SU-DHL-6 (cell line): ENCODE measurements at regions not wholly inside any gene's neighbourhood (a gene's known extent, or its start where the extent isn't known, plus 50 kb on each side); places are given as distances from the start of the nearest gene placed in this dataset.

Experiments used
- H2AFZ ChIP-seq: fragments of 200-600 bp; sonication (generic); 2 replicates; pipeline ENCODE4 v1.6.1; 2014; ENCODE audit warnings: low read depth, mild to moderate bottlenecking, moderate library complexity, mixed read lengths, antibody characterized with exemption, low read length; ENCODE audit not compliant: severe bottlenecking
- H3F3A ChIP-seq: fragments of 200-600 bp; shearing (Covaris generic); 2 replicates; pipeline ENCODE4 v1.6.0; 2016; ENCODE audit warnings: antibody characterized with exemption, mild to moderate bottlenecking; ENCODE audit not compliant: insufficient read depth
- H3K27ac ChIP-seq: fragments of 200-600 bp; sonication (generic); 2 replicates; pipeline ENCODE4 v1.5.1; 2016; ENCODE audit warnings: low read depth, mild to moderate bottlenecking, low read length, moderate library complexity, mixed read lengths
- H3K27me3 ChIP-seq: fragments of 200-600 bp; sonication (generic), shearing (Covaris generic); 2 replicates; pipeline ENCODE4 v1.6.0; 2014; ENCODE audit warnings: mild to moderate bottlenecking, low read length
- H3K36me3 ChIP-seq: fragments of 200-600 bp; sonication (generic); 2 replicates; pipeline ENCODE4 v1.6.1; 2014; ENCODE audit warnings: mild to moderate bottlenecking, low read length, mixed read lengths
- H3K4me2 ChIP-seq: fragments of 300-600, 200-600 bp; shearing (Covaris generic), sonication (generic); 2 replicates; pipeline ENCODE4 v1.6.0; 2014; ENCODE audit warnings: low read length, low read depth, mild to moderate bottlenecking; ENCODE audit not compliant: poor library complexity, severe bottlenecking
- H3K4me3 ChIP-seq: fragments of 200-600 bp; sonication (generic); 2 replicates; pipeline ENCODE4 v1.5.1; 2014; ENCODE audit warnings: antibody characterized with exemption, low read length, mild to moderate bottlenecking, mixed read lengths; ENCODE audit not compliant: insufficient read depth, poor library complexity, severe bottlenecking
- H3K79me2 ChIP-seq: fragments of 200-600 bp; sonication (generic); 2 replicates; pipeline ENCODE4 v1.6.1; 2014; ENCODE audit warnings: mild to moderate bottlenecking, low read length, moderate library complexity; ENCODE audit not compliant: insufficient read depth
- H3K9ac ChIP-seq: fragments of 200-600 bp; sonication (generic); 2 replicates; pipeline ENCODE4 v1.7.0; 2014; ENCODE audit warnings: mild to moderate bottlenecking, low read length
- H3K9me2 ChIP-seq: fragments of 200-600 bp; sonication (generic); replicated peaks from 2 replicates; pipeline ENCODE4 v1.6.1; 2014; ENCODE audit warnings: low read length; ENCODE audit not compliant: insufficient read depth
- H3K9me3 ChIP-seq: fragments of 200-600 bp; sonication (generic); 2 replicates; pipeline ENCODE4 v1.6.1; 2014; ENCODE audit warnings: low read length, mixed read lengths; ENCODE audit not compliant: insufficient read depth
- H4K20me1 ChIP-seq: fragments of 200-600 bp; sonication (generic); 2 replicates; pipeline ENCODE4 v1.6.1; 2014; ENCODE audit warnings: low read depth, mild to moderate bottlenecking, antibody characterized with exemption, low read length, moderate library complexity, mixed read lengths
- CTCF ChIP-seq: fragments of 200-600 bp; sonication (generic); IDR thresholded peaks from one replicate; pipeline ENCODE4 v1.5.1; 2017; ENCODE audit warnings: antibody characterized with exemption, mild to moderate bottlenecking, low read length, moderate library complexity; ENCODE audit not compliant: insufficient read depth, poor library complexity, severe bottlenecking
- EZH2phosphoT487 ChIP-seq: fragments of 200-600 bp; sonication (generic), shearing (Covaris generic); conservative IDR thresholded peaks from 2 replicates; pipeline ENCODE4 v1.6.1; 2018; ENCODE audit warnings: mild to moderate bottlenecking, antibody characterized with exemption, low read length, moderate library complexity, mixed read lengths

- no peaks in the 10 kb centered on the region for H4K20me1 ChIP-seq
- no peak overlapping the region for H3K4me2 ChIP-seq
- H3K36me3 ChIP-seq: no peaks in the 10 kb centered on the region
- no peak overlapping the region for H3K4me3 ChIP-seq
- H3K9me2 ChIP-seq: no peaks in the 10 kb centered on the region
- H3K27me3 ChIP-seq: no peaks in the 10 kb centered on the region
- no peaks in the 10 kb centered on the region for H3K9me3 ChIP-seq
- H3K79me2 ChIP-seq: no peaks in the 10 kb centered on the region
- TF ChIP-seq EZH2phosphoT487: no peak
- no peak overlapping the region for H3K27ac ChIP-seq
- no peak overlapping the region for H2AFZ ChIP-seq
- H3F3A ChIP-seq: no peaks in the 10 kb centered on the region
- H3K9ac ChIP-seq: no peak overlapping the region
Observed at GRCh38 chr6:133183691-133184090, 57.5 kb upstream of the EYA4 start.

- H3K79me2 ChIP-seq: no peaks in the 10 kb centered on the region
- H3K27me3 ChIP-seq: no peaks in the 10 kb centered on the region
- no peak overlapping the region for H2AFZ ChIP-seq
- H3K27ac ChIP-seq: no peak overlapping the region
- no peak overlapping the region for H3K4me3 ChIP-seq
- no peak overlapping the region for H3K4me2 ChIP-seq
- no peaks in the 10 kb centered on the region for H3K9me3 ChIP-seq
- H4K20me1 ChIP-seq: no peaks in the 10 kb centered on the region
- peak; percentile 83 for TF ChIP-seq CTCF
- no peak for TF ChIP-seq EZH2phosphoT487
- H3F3A ChIP-seq: no peaks in the 10 kb centered on the region
- no peak overlapping the region for H3K9ac ChIP-seq
- no peaks in the 10 kb centered on the region for H3K9me2 ChIP-seq
- H3K36me3 ChIP-seq: no peaks in the 10 kb centered on the region
Observed at GRCh38 chr6:133184798-133185372, 56.3 kb upstream of the EYA4 start.

GRCh38 chr6:133185731-133186130 lies 55.4 kb upstream of the EYA4 start:
- Histone ChIP-seq H3K79me2 (no peaks in the 10 kb centered on the region), H3K4me3 (no peak overlapping the region), H3F3A (no peaks in the 10 kb centered on the region), H2AFZ (no peak overlapping the region), H3K27me3 (no peaks in the 10 kb centered on the region), H3K36me3 (no peaks in the 10 kb centered on the region), H3K9ac (no peak overlapping the region), H3K9me3 (no peaks in the 10 kb centered on the region), H3K4me2 (no peak overlapping the region), H4K20me1 (no peaks in the 10 kb centered on the region), H3K27ac (no peak overlapping the region), H3K9me2 (no peaks in the 10 kb centered on the region)
- no peak for TF ChIP-seq EZH2phosphoT487
- no peak for TF ChIP-seq CTCF

- TF ChIP-seq CTCF (no peak), EZH2phosphoT487 (no peak)
Observed at GRCh38 chr6:133187114-133187513, 54.0 kb upstream of the EYA4 start.

More at GRCh38 chr6:133187114-133187513, 54.0 kb upstream of the EYA4 start:
- no peak overlapping the region for H3K4me2 ChIP-seq
- no peaks in the 10 kb centered on the region for H3K9me2 ChIP-seq
- H3K27me3 ChIP-seq: no peaks in the 10 kb centered on the region
- no peaks in the 10 kb centered on the region for H4K20me1 ChIP-seq
- H3K9ac ChIP-seq: no peak overlapping the region
- H3K4me3 ChIP-seq: no peak overlapping the region
- no peak overlapping the region for H3K27ac ChIP-seq
- H3F3A ChIP-seq: no peaks in the 10 kb centered on the region
- H3K79me2 ChIP-seq: no peaks in the 10 kb centered on the region
- no peaks in the 10 kb centered on the region for H3K36me3 ChIP-seq
- H3K9me3 ChIP-seq: no peaks in the 10 kb centered on the region
- no peak overlapping the region for H2AFZ ChIP-seq
